Hepatocyte (in vitro differentiated cells): ENCODE measurements at regions not wholly inside any gene's neighbourhood (a gene's known extent, or its start where the extent isn't known, plus 50 kb on each side); places are given as distances from the start of the nearest gene placed in this dataset.

Experiments
- EZH2 ChIP-seq: fragments of 200-600 bp; sonication (generic); IDR thresholded peaks from 2 replicates; pipeline ENCODE4 v1.6.1; 2016; ENCODE audit warnings: antibody characterized with exemption, mild to moderate bottlenecking, borderline replicate concordance
- EZH2phosphoT487 ChIP-seq: fragments of 200-600 bp; sonication (generic); IDR thresholded peaks from one replicate; pipeline ENCODE4 v1.6.1; 2018; ENCODE audit warnings: antibody characterized with exemption, mild to moderate bottlenecking, low read depth, moderate library complexity; ENCODE audit not compliant: unreplicated experiment, severe bottlenecking
- TF ChIP-seq, protein P1 (sequence below): fragments of 200-600 bp; sonication (generic); IDR thresholded peaks from 2 replicates; pipeline ENCODE4 v1.5.1; 2016; ENCODE audit warnings: antibody characterized with exemption, mild to moderate bottlenecking; ENCODE audit not compliant: poor library complexity

DNA sequence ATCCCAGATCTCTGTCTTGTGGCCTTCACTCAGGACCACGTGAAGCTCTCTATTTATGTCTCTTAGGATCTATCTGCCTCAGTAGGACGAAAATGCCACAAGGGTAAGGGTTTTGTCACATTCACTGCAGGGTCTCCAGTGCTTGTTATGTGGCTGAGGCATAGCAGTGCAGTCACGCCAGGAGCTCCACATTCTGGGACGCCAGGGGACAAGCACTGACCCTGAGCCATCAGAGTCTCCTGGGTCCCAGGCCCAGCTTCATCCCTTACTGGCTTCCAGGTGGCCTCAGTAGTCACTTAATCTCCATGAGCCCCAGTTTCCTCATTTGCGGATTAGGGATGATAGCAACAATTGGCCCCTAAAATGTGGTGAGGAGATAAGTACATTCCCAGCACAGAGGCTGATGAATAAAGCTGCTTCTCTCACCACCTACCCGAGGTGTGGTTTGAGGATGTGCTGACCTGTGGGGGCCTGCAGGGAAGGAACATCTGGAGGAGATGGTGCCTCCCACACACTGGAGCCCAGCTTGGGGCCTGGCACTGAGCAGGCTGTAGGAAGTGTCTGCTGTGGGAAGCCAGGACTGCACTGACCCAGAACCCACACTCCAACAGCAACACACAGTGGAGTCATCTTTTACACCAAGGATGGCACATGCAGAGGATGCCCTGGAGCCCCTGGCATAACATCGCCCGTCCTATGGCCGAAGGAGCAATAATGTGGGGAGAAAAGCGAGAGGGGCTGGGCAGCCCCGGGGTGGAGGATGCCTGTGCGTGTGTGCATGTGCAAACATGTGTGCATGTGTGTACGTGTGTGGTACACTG, 93.2 kb upstream of the IQSEC1 start:
- TF ChIP-seq EZH2 (no peak), EZH2phosphoT487 (no peak)
- TF ChIP-seq, protein P1, sequence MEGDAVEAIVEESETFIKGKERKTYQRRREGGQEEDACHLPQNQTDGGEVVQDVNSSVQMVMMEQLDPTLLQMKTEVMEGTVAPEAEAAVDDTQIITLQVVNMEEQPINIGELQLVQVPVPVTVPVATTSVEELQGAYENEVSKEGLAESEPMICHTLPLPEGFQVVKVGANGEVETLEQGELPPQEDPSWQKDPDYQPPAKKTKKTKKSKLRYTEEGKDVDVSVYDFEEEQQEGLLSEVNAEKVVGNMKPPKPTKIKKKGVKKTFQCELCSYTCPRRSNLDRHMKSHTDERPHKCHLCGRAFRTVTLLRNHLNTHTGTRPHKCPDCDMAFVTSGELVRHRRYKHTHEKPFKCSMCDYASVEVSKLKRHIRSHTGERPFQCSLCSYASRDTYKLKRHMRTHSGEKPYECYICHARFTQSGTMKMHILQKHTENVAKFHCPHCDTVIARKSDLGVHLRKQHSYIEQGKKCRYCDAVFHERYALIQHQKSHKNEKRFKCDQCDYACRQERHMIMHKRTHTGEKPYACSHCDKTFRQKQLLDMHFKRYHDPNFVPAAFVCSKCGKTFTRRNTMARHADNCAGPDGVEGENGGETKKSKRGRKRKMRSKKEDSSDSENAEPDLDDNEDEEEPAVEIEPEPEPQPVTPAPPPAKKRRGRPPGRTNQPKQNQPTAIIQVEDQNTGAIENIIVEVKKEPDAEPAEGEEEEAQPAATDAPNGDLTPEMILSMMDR: no peak
